KMS-11 (cell line): ENCODE measurements at regions not wholly inside any gene's neighbourhood (a gene's known extent, or its start where the extent isn't known, plus 50 kb on each side); places are given as distances from the start of the nearest gene placed in this dataset.
"Not testable (repeated sequence)": the region's sequence is repeated elsewhere in the genome, so short reads cannot be mapped to it uniquely, and the experiment has no call there.

Source experiments
- H2AFZ ChIP-seq: fragments of 200-600 bp; sonication (generic); 2 replicates; pipeline ENCODE4 v1.6.1; 2016; ENCODE audit warnings: antibody characterized with exemption, mixed run types, low read depth
- H3K27ac ChIP-seq: fragments of 200-600 bp; sonication (generic); 2 replicates; pipeline ENCODE4 v1.6.1; 2016; ENCODE audit warnings: mild to moderate bottlenecking, mixed run types
- H3K27me3 ChIP-seq: fragments of 200-600 bp; sonication (generic); 2 replicates; pipeline ENCODE4 v1.6.1; 2017; ENCODE audit warnings: mild to moderate bottlenecking, low read depth, mixed run types, moderate library complexity; ENCODE audit not compliant: insufficient read depth
- H3K36me3 ChIP-seq: fragments of 200-600 bp; sonication (generic); 2 replicates; pipeline ENCODE4 v1.6.1; 2017; ENCODE audit warnings: mild to moderate bottlenecking, mixed run types; ENCODE audit not compliant: insufficient read depth
- H3K4me1 ChIP-seq: fragments of 200-600 bp; sonication (generic); 2 replicates; pipeline ENCODE4 v1.6.1; 2016; ENCODE audit warnings: mild to moderate bottlenecking, low read depth, mixed run types; ENCODE audit not compliant: poor library complexity, severe bottlenecking
- H3K4me2 ChIP-seq: fragments of 200-600 bp; sonication (generic); 2 replicates; pipeline ENCODE4 v1.7.0; 2016; ENCODE audit warnings: mild to moderate bottlenecking, mixed run types
- H3K4me3 ChIP-seq: fragments of 200-600 bp; sonication (generic); IDR thresholded peaks from 2 replicates; pipeline ENCODE4 v1.6.1; 2017; ENCODE audit warnings: low read depth, low read length, mixed read lengths; ENCODE audit not compliant: insufficient read depth
- H3K79me2 ChIP-seq: fragments of 200-600 bp; sonication (generic); 2 replicates; pipeline ENCODE4 v1.6.1; 2016; ENCODE audit warnings: low read depth, mixed run types; ENCODE audit not compliant: insufficient read depth
- H3K9ac ChIP-seq: fragments of 200-600 bp; sonication (generic); 2 replicates; pipeline ENCODE4 v1.6.1; 2016; ENCODE audit warnings: mild to moderate bottlenecking, mixed run types
- H4K20me1 ChIP-seq: fragments of 200-600 bp; sonication (generic); 2 replicates; pipeline ENCODE4 v1.6.1; 2016; ENCODE audit warnings: mild to moderate bottlenecking, mixed run types; ENCODE audit not compliant: insufficient read depth
- CTCF ChIP-seq: fragments of 200-600 bp; sonication (generic); conservative IDR thresholded peaks from 2 replicates; pipeline ENCODE4 v1.6.1; 2017; ENCODE audit warnings: low read depth, mild to moderate bottlenecking, antibody characterized with exemption, low read length, moderate library complexity, mixed read lengths

GRCh38 chr12:24630446-24630845 is 318.5 kb downstream of the BCAT1 start:
- H2AFZ ChIP-seq = no peak overlapping the region
- no peaks in the 10 kb centered on the region for H4K20me1 ChIP-seq
- H3K27ac ChIP-seq = no peak overlapping the region
- H3K36me3 ChIP-seq = no peaks in the 10 kb centered on the region
- no peaks in the 10 kb centered on the region for H3K27me3 ChIP-seq
- no peak overlapping the region for H3K9ac ChIP-seq
- H3K4me3 ChIP-seq = no peak overlapping the region
- no peak for TF ChIP-seq CTCF
- no peak overlapping the region for H3K4me2 ChIP-seq
- no peaks in the 10 kb centered on the region for H3K79me2 ChIP-seq
- H3K4me1 ChIP-seq = no peaks in the 10 kb centered on the region

DNA sequence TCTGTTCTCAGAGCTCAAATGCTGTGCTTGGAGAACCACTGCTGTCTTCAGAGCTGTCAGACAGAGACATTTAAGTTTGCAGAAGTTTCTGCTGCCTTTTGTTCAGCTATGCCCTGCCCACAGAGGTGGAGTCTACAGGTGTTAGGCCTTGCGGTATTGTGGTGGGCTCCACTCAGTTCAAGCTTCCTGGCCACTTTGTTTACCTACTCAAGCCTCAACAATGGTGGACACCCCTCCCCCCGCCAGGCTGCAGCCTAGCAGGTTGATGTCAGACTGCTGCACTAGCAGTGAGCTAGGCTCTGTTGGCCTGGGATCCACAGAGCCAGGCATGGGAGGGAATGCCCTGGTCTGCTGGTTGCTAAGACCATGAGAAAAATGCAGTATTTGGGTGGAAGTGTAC is 323.8 kb downstream of the BCAT1 start:
- H3K4me2 ChIP-seq = no peak overlapping the region
- no peaks in the 10 kb centered on the region for H3K4me1 ChIP-seq
- no peaks in the 10 kb centered on the region for H3K79me2 ChIP-seq
- no peak overlapping the region for H3K9ac ChIP-seq
- H3K27me3 ChIP-seq = no peaks in the 10 kb centered on the region
- no peaks in the 10 kb centered on the region for H3K36me3 ChIP-seq
- no peak overlapping the region for H3K4me3 ChIP-seq
- H2AFZ ChIP-seq = no peak overlapping the region
- H4K20me1 ChIP-seq = no peaks in the 10 kb centered on the region
- no peak for TF ChIP-seq CTCF
- no peak overlapping the region for H3K27ac ChIP-seq

- not testable (repeated sequence) for H3K27me3 ChIP-seq, H3K79me2 ChIP-seq, H3K4me2 ChIP-seq, H3K36me3 ChIP-seq, H3K4me3 ChIP-seq, H4K20me1 ChIP-seq, H3K27ac ChIP-seq, H3K9ac ChIP-seq, H2AFZ ChIP-seq, H3K4me1 ChIP-seq
These were observed 328.9 kb downstream of the BCAT1 start for GRCh38 chr12:24619954-24620353.

GRCh38 chr12:24617471-24617870 is 331.4 kb downstream of the BCAT1 start:
- no peak overlapping the region for H2AFZ ChIP-seq
- no peak for TF ChIP-seq CTCF
- H3K9ac ChIP-seq = no peak overlapping the region
- H3K36me3 ChIP-seq = no peaks in the 10 kb centered on the region
- H3K27me3 ChIP-seq = no peaks in the 10 kb centered on the region
- no peaks in the 10 kb centered on the region for H4K20me1 ChIP-seq
- no peaks in the 10 kb centered on the region for H3K4me1 ChIP-seq
- H3K4me2 ChIP-seq = no peak overlapping the region
- H3K4me3 ChIP-seq = no peak overlapping the region
- no peak overlapping the region for H3K27ac ChIP-seq
- H3K79me2 ChIP-seq = no peaks in the 10 kb centered on the region

- Histone ChIP-seq H2AFZ (no peak overlapping the region), H3K4me1 (no peaks in the 10 kb centered on the region), H3K79me2 (no peaks in the 10 kb centered on the region), H3K4me2 (no peak overlapping the region), H3K9ac (no peak overlapping the region), H3K4me3 (no peak overlapping the region), H3K27ac (no peak overlapping the region), H4K20me1 (no peaks in the 10 kb centered on the region), H3K27me3 (no peaks in the 10 kb centered on the region), H3K36me3 (no peaks in the 10 kb centered on the region)
- TF ChIP-seq CTCF = no peak
These were observed 332.9 kb downstream of the BCAT1 start for GRCh38 chr12:24615967-24616411.
